Lung microvascular endothelial cell (primary cell): ENCODE measurements at regions not wholly inside any gene's neighbourhood (a gene's known extent, or its start where the extent isn't known, plus 50 kb on each side); places are given as distances from the start of the nearest gene placed in this dataset.
A peak's percentile ranks its signal among the peaks of the same experiment; 100 is the strongest.
"Not testable (repeated sequence)": the region's sequence is repeated elsewhere in the genome, so short reads cannot be mapped to it uniquely, and the experiment has no call there.

Experiments
- DNase-seq, 2 donors: peaks; one replicate each; pipeline versions ENCODE4 v3.0.0 to v3.0.0-alpha.2; 2010; ENCODE audit warnings: low read depth in 2 of 2

- not testable (repeated sequence) for DNase-seq
Observed at GRCh38 chr12:9543341-9543740, 64.4 kb downstream of the KLRB1 start.

DNA sequence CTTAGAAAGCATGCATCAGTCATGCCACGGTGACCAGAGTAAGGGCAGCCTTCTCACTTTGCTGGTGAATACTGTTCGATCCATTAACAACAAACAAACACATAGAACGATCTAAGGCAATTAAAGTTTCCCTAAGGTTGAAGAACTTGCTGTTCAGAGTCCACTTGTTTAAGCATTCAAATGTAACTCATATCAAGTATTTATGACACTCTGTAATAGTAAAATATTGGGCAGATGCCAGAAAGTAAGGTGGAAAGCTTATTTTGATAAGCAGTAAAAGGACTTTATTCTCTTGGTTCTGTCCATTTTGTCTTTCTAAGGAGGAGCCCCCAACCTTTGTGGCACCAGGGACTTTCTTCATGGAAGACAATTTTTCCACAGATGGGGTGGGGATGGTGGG, 64.9 kb downstream of the KLRB1 start:
- not testable (repeated sequence) for DNase-seq

DNA sequence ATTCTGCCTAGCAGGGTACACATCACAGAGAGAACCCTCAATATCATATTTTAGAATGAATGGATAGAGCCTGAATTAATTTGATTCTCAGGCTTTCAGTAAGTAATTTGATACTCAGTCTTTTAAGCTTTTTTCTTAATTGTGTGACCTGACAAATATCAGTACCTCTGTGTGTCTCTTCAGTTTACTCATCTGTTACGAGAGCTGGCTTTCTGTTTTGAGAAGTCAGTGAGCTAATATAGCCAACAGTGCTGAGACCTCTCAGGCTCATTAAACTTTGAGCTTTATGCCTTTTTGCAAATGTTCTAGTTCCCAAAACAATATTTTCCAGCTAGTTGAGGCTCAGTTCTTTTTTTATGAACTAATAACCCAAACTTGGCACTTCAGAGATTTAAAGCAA, 91.8 kb downstream of the KLRB1 start:
- not testable (repeated sequence) for DNase-seq

DNA sequence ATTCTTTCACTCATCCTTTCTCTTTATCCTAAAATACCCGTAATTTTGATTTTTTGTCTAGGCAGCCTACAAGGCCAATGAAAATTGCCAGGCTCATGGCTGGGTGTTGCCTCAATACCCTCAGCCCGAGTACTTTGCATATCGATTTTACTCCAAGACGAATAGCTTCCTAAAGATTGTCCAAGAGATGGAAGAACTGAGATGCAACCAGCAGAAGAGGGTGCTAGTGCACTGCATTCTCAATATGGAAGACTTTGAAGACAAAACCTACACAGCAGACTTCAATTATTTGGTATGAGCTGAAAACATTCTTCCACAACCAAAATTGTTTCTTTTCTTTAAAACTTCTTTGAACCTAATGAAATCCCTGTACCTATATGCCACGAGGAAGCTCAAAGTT, 95.0 kb downstream of the KLRB1 start:
- DNase-seq = not testable (repeated sequence)

- DNase-seq = not testable (repeated sequence)
Observed at GRCh38 chr12:9510392-9511011, 97.2 kb downstream of the KLRB1 start.

DNA sequence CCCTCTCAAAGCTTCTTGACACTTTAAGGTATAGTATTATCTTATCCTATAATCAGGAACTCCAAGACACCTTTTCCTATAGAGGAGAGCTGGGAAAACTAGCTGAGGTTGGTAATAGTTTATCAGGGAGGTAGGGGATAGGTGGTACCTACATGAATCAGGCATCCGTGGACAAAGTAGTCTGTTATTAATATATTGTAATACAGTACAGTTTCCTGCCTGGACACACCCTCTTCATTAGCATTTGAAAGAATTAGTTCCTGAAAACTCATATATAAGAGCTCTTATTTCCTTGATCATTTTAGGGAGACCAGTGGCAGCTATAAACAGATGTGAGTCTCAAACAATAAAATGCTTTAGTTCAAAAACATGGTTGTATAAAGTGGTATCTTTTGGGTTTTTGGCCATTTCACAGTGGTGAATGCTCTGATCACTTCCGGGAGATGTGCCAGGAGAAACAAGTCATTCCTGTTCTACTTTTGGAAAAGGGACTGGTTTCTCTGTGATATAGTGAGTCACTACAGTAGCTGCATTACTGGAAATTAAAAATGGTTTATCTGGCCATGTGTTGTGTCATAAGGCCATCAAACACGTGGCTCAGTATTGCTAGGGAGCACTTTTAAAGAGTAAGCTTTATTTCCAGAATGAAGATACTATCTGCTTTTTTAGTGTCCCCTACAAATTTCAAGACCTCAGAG, 98.1 kb downstream of the KLRB1 start:
- peak in 1 of 2 donors; percentile 28 for DNase-seq

- no peak for DNase-seq
Observed at GRCh38 chr12:9506746-9507145, 101.0 kb downstream of the KLRB1 start.

- not testable (repeated sequence) for DNase-seq
Observed at GRCh38 chr12:9503384-9503783, 104.3 kb downstream of the KLRB1 start.

GRCh38 chr12:9502845-9503244, 104.9 kb downstream of the KLRB1 start:
- not testable (repeated sequence) for DNase-seq

GRCh38 chr12:9493325-9493724, 114.4 kb downstream of the KLRB1 start:
- not testable (repeated sequence) for DNase-seq

DNA sequence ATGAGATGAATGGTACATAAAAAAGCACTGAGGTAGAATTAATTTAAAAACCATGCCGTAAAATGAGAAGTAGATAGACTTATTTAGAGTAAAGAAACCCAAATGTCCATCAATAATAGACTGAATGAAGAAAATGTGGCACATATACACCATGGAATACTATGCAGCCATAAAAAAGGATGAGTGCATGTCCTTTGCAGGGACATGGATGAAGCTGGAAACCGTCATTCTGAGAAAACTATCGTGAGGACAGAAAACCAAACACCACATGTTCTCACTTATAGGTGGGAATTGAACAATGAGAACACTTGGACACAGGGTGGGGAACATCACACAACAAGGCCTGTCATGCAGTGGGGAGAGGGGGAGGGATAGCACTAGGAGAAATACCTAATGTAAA, 126.4 kb downstream of the KLRB1 start:
- DNase-seq = not testable (repeated sequence)

DNA sequence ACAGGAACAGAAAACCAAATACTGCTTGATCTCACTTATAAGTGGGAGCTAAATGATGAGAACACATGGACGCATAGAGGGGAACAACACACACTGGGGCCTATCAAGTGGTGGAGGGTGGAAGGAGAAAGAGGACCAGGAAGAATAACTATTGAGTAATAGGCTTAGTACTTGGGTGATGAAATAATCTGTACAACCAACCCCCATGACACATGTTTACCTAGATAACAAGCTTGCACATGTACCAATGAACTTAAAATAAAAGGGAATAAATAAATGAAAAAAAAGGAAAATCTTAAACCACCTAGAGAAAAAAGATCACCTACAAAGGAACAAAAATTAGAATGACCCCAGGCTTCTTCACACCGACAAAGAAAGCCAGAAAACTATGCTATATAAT, 133.5 kb downstream of the KLRB1 start:
- DNase-seq = not testable (repeated sequence)

DNA sequence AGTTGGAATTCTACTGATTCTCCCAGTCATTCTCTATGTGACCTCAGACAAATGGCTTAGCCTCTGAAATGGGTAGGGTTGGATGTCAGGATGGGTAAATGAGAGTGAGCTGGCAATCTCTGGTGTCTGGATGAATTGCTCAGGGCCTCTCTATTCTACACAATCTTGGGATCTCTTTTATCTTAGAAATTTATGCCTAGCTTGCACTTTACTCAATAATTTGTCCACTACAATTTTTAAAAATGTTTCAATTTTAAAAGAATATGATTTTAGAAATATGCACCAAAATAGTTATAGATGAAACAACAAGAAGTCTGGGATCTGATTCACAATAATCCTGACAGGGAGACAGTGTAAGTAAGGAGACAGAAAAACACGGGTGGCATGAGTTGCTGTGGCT, 134.1 kb downstream of the KLRB1 start:
- DNase-seq = not testable (repeated sequence)

GRCh38 chr12:9471501-9471900, 136.2 kb downstream of the KLRB1 start:
- not testable (repeated sequence) for DNase-seq

DNA sequence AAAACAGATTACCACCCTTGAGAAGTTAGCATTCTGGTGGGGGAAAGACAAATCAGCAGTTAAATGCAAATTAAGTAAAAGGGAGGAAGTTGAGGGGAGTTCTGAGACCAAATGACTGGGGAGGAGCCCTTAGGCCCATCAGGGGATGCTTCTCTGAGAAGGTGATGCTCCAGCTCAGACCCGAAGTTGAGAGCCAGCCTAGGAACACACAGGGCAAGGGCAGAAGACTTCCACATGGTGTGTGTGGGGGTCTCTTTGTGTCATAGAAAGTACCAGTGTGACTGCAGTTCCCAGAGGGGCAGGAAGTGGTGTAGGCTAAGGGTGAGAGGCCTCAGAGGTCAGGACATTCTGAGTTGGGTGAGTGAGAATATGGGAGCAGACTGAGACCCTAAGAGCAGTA, 137.3 kb downstream of the KLRB1 start:
- DNase-seq = not testable (repeated sequence)

DNA sequence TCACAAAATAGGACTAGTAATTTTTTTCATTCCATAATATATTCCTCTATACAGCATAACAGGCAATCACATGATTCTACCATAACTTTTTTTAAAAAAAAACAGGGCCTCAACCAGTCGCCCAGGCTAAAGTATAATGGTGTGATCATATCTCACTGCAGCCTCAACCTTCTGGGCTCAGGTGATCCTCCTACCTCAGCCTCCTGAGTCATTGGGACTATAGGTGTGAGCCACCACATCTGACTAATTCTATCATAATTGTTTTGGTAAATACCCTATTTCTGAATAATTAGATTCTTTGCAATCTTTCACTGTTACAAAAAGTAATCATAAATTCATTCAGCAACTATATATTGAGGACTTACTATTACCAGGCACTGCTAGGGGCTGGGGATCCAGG, 137.8 kb downstream of the KLRB1 start:
- DNase-seq = not testable (repeated sequence)

- not testable (repeated sequence) for DNase-seq
Observed at GRCh38 chr12:9469463-9469862, 138.3 kb downstream of the KLRB1 start.

DNA sequence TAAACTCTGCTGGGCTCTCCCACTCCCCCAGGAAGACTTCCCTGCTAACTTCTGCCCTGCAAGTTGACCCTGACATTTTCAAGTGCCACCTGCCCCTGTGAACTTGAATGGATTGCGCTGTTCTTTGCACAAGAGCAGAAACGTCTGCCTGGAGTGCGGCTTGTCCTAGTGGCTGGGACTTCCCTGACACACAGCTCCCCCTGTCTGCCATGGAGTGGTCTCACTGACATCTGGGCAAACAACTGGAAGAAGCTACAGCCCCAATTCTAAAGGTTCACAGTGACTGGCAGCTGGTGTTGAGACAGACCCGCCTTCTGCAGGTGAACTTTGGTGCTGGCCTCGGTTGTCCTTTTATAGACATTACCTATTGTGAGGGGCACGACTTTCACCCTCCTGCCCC, 138.7 kb downstream of the KLRB1 start:
- DNase-seq = peak; percentile 84 to 89

DNA sequence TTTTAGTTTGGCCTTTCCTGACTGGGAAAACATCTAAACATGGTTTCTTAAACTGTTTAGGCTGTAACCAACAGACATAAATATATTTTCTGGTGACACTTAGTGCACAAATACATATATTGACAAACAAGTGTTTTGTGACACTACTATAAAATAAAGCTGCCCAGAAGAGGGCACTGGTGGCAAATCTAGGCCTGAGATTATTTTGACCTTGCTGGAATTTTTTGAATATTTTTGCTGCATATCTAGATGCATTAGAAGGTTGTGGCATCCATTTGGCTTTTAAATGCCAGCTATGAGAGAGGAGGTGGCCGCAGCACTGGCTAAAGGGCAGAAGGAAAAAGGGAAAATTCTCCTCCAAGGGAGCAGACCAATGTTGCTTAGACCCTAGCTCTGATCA, 139.6 kb downstream of the KLRB1 start:
- DNase-seq = not testable (repeated sequence)

- DNase-seq = no peak
Observed at GRCh38 chr12:9464408-9464807, 143.3 kb downstream of the KLRB1 start.

GRCh38 chr12:9455516-9455915, 152.2 kb downstream of the KLRB1 start:
- DNase-seq = peak; percentile 94 to 97

DNA sequence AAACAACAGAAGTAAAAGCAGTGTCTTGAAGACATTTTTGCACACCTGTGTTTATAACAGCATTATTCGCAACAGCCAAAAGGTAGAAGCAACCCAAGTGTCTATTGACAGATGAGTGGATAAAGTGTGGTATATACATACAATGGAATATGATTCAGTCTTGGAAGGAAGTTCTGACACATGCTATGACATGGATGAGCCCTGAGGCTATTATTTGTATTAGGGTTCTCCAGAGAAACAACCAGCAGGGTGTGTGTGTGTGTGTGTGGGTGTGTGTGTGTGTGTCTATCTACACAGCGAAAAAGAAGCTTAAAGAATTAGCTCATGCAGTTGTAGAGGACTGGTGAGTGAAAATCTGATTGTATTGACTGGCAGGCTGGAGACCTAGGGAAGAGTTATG, 153.7 kb downstream of the KLRB1 start:
- not testable (repeated sequence) for DNase-seq

DNA sequence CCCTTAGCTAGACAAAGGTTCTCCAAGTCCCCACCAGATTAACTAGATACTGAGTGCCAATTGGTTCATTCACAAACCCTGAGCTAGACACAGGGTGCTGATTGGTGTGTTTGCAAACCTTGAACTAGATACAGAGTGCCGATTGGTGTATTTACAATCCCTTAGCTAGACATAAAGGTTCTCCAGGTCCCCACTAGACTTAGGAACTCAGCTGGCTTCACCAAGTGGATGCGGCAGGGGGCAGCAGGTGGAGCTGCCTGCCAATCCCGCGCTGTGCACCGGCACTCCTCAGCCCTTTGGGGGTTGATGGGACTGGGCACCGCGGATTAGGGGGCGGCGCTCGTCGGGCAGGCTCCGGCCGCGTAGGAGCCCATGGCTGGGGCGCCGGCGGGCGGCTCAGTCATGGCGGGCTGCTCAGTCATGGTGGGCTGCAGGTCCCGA, 157.6 kb downstream of the KLRB1 start:
- DNase-seq = peak; percentile 31 to 62
